Bronchial epithelial cell (primary cell): ENCODE measurements at regions not wholly inside any gene's neighbourhood (a gene's known extent, or its start where the extent isn't known, plus 50 kb on each side); places are given as distances from the start of the nearest gene placed in this dataset.

Experiments used
- DNase-seq: peaks from one replicate; pipeline ENCODE4 v3.0.0-alpha.2; 2010; ENCODE audit warnings: low read depth
- FAIRE-seq: peaks from 2 replicates; lab custom pipeline; 2011; peaks lifted over from hg19 to GRCh38; lab: Jason Lieb, UNC
- H3K27me3 ChIP-seq: 2 replicates; pipeline ENCODE4 v1.5.1; 2011; ENCODE audit warnings: low read length; ENCODE audit not compliant: control insufficient read depth, insufficient read depth
- H3K36me3 ChIP-seq: 2 replicates; pipeline ENCODE4 v1.5.1; 2011; ENCODE audit warnings: low read length; ENCODE audit not compliant: control insufficient read depth, insufficient read depth
- H3K4me3 ChIP-seq: 2 replicates; pipeline ENCODE4 v1.5.1; 2011; ENCODE audit warnings: mild to moderate bottlenecking, low read depth, low read length, control low read depth
- CTCF ChIP-seq: IDR thresholded peaks from 2 replicates; pipeline ENCODE4 v1.5.1; 2011; ENCODE audit warnings: mild to moderate bottlenecking, moderate library complexity, low read length, control low read depth, inconsistent platforms; ENCODE audit not compliant: insufficient read depth, severe bottlenecking

- H3K4me3 ChIP-seq, result no peak overlapping the region
- H3K36me3 ChIP-seq, result no peaks in the 10 kb centered on the region
- no peak for TF ChIP-seq CTCF
- peaks cover 2% of the 10 kb centered on the region for H3K27me3 ChIP-seq
- FAIRE-seq, result no peak
- DNase-seq, result no peak
Observed at GRCh38 chr10:94065787-94066186, 72.1 kb downstream of the PLCE1 start.

DNA sequence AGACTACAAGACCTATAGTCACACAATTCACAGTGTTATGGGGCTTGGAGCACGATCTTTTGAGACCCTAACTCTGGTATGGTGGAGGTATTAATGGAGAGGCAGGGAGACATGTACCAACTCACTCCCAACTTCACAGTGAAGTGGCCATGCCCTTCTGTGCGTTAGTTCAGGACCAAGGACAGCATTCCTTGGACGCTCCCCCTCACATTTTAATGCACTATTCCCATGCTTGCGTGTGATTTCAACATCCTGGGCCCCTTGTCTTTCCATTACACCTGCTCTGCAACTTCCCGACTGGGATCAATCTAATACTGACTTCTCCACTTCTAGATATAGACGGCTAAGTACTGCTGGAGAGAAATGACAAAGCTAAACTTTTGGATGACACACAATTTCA is 72.7 kb downstream of the PLCE1 start:
- FAIRE-seq, result no peak
- Histone ChIP-seq H3K4me3 (no peak overlapping the region), H3K27me3 (peaks cover 2% of the 10 kb centered on the region), H3K36me3 (no peaks in the 10 kb centered on the region)
- peak; percentile 31 for DNase-seq
- TF ChIP-seq CTCF, result no peak

- DNase-seq (no peak), FAIRE-seq (no peak)
- no peaks in the 10 kb centered on the region for H3K36me3 ChIP-seq
- TF ChIP-seq CTCF, result no peak
- peaks cover 2% of the 10 kb centered on the region for H3K27me3 ChIP-seq
- H3K4me3 ChIP-seq, result no peak overlapping the region
Observed at GRCh38 chr10:94069884-94070283, 76.2 kb downstream of the PLCE1 start.

GRCh38 chr10:94074462-94074861 is 80.7 kb downstream of the PLCE1 start:
- no peak overlapping the region for H3K4me3 ChIP-seq
- TF ChIP-seq CTCF, result no peak
- DNase-seq (no peak), FAIRE-seq (no peak)
- H3K36me3 ChIP-seq, result no peaks in the 10 kb centered on the region
- H3K27me3 ChIP-seq, result no peaks in the 10 kb centered on the region

- FAIRE-seq, result no peak
- no peak for TF ChIP-seq CTCF
- no peaks in the 10 kb centered on the region for H3K27me3 ChIP-seq
- no peak for DNase-seq
- H3K4me3 ChIP-seq, result no peak overlapping the region
- H3K36me3 ChIP-seq, result no peaks in the 10 kb centered on the region
Observed at GRCh38 chr10:94075506-94075905, 81.8 kb downstream of the PLCE1 start.

- H3K27me3 ChIP-seq, result no peaks in the 10 kb centered on the region
- no peak overlapping the region for H3K4me3 ChIP-seq
- H3K36me3 ChIP-seq, result no peaks in the 10 kb centered on the region
- FAIRE-seq, result no peak
- peak; percentile 18 for TF ChIP-seq CTCF
- no peak for DNase-seq
Observed at GRCh38 chr10:94076325-94076841, 82.7 kb downstream of the PLCE1 start.
